ENCODE measurements at regions not wholly inside any gene's neighbourhood (a gene's known extent, or its start where the extent isn't known, plus 50 kb on each side); places are given as distances from the start of the nearest gene placed in this dataset.
"Not testable (repeated sequence)": the region's sequence is repeated elsewhere in the genome, so short reads cannot be mapped to it uniquely, and the experiment has no call there.

- no peak for DNase-seq
These were observed 186.9 kb downstream of the ZFP64 start for GRCh38 chr20:52004715-52005114.

GRCh38 chr20:52004018-52004417, 187.6 kb downstream of the ZFP64 start:
- peak; percentile 20 for DNase-seq

- DNase-seq, result no peak
These were observed 188.2 kb downstream of the ZFP64 start for GRCh38 chr20:52003415-52003814.

- no peak for DNase-seq
These were observed 189.4 kb downstream of the ZFP64 start for GRCh38 chr20:52001999-52002666.

GRCh38 chr20:51997281-51997936, 194.2 kb downstream of the ZFP64 start:
- not testable (repeated sequence) for DNase-seq

- DNase-seq, result no peak
These were observed 193.2 kb upstream of the SALL4 start for GRCh38 chr20:51995551-51995951.

GRCh38 chr20:51994751-51995417, 192.6 kb upstream of the SALL4 start:
- no peak for DNase-seq

- DNase-seq, result no peak
These were observed 185.5 kb upstream of the SALL4 start for GRCh38 chr20:51987812-51988211.

- no peak for DNase-seq
These were observed 182.7 kb upstream of the SALL4 start for GRCh38 chr20:51985013-51985415.

GRCh38 chr20:51980277-51980676, 178.0 kb upstream of the SALL4 start:
- no peak for DNase-seq

GRCh38 chr20:51979226-51979625, 176.9 kb upstream of the SALL4 start:
- no peak for DNase-seq

- DNase-seq, result no peak
These were observed 175.8 kb upstream of the SALL4 start for GRCh38 chr20:51978070-51978501.

- no peak for DNase-seq
These were observed 169.7 kb upstream of the SALL4 start for GRCh38 chr20:51972056-51972455.

- no peak for DNase-seq
These were observed 168.5 kb upstream of the SALL4 start for GRCh38 chr20:51970858-51971257.

- DNase-seq, result no peak
These were observed 166.9 kb upstream of the SALL4 start for GRCh38 chr20:51969191-51969590.

- DNase-seq, result no peak
These were observed 165.8 kb upstream of the SALL4 start for GRCh38 chr20:51968151-51968550.

- DNase-seq, result no peak
These were observed 164.1 kb upstream of the SALL4 start for GRCh38 chr20:51966296-51966971.

GRCh38 chr20:51961964-51962761, 159.8 kb upstream of the SALL4 start:
- DNase-seq, result no peak

- DNase-seq, result no peak
These were observed 157.8 kb upstream of the SALL4 start for GRCh38 chr20:51960047-51960675.

GRCh38 chr20:51959066-51959542, 156.8 kb upstream of the SALL4 start:
- no peak for DNase-seq

GRCh38 chr20:51958099-51959065, 156.1 kb upstream of the SALL4 start:
- DNase-seq, result no peak
